VCaP (cell line): ENCODE measurements at regions not wholly inside any gene's neighbourhood (a gene's known extent, or its start where the extent isn't known, plus 50 kb on each side); places are given as distances from the start of the nearest gene placed in this dataset.

Experiments
- H3K27ac ChIP-seq: fragments of 450-650 bp; 2 replicates; pipeline ENCODE4 v1.5.1; 2017
- TF ChIP-seq, protein P1 (sequence below): fragments of 450-650 bp; conservative IDR thresholded peaks from 2 replicates; pipeline ENCODE4 v1.5.1; 2017; ENCODE audit warnings: mild to moderate bottlenecking, moderate library complexity

GRCh38 chr1:59033761-59034160, 249.9 kb upstream of the JUN start:
- TF ChIP-seq, protein P1, sequence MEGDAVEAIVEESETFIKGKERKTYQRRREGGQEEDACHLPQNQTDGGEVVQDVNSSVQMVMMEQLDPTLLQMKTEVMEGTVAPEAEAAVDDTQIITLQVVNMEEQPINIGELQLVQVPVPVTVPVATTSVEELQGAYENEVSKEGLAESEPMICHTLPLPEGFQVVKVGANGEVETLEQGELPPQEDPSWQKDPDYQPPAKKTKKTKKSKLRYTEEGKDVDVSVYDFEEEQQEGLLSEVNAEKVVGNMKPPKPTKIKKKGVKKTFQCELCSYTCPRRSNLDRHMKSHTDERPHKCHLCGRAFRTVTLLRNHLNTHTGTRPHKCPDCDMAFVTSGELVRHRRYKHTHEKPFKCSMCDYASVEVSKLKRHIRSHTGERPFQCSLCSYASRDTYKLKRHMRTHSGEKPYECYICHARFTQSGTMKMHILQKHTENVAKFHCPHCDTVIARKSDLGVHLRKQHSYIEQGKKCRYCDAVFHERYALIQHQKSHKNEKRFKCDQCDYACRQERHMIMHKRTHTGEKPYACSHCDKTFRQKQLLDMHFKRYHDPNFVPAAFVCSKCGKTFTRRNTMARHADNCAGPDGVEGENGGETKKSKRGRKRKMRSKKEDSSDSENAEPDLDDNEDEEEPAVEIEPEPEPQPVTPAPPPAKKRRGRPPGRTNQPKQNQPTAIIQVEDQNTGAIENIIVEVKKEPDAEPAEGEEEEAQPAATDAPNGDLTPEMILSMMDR: no peak
- no peak overlapping the region for H3K27ac ChIP-seq

GRCh38 chr1:59034925-59035324, 251.1 kb upstream of the JUN start:
- TF ChIP-seq, protein P1: no peak
- no peak overlapping the region for H3K27ac ChIP-seq

DNA sequence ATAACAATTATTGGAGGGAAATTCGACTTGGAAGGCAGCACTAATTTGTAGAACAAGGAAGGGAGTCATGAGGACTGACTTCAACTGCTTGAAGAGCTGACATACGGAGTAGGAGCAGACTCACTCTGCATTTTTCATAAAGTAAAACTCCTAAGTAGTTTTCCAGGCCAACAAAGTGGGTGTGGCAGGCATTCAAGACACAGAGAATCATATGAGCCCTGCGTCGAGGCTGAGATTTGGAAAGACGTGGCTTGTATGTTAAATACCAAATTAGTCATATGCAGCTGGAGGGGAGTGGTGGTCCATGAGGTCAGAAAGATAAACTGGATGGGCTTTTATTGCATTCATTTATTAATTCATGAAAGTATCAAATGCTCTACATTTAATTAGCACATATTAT, 255.7 kb upstream of the JUN start:
- no peak overlapping the region for H3K27ac ChIP-seq
- TF ChIP-seq, protein P1: no peak

DNA sequence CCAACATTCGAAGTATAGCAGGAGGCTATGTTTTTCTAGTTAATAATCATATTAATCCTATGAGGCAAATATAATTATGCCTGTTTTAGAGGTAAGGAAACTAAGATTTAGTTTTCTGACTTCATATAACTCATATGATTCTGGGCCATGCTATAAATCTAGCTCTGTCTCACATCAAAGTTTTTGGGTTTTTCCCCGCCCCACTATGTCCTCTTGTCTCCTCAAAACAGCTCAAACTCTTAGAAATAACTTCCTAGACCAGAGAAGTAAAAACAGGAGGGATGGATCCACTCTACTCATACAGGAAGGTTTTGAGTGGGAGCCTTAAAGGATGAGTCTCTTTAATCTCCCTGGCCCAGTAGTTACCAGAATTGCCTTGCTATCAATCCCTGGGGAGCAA, 256.4 kb upstream of the FGGY start:
- TF ChIP-seq, protein P1: no peak
- no peak overlapping the region for H3K27ac ChIP-seq

- TF ChIP-seq, protein P1: no peak
Observed at GRCh38 chr1:59041646-59042277, 255.1 kb upstream of the FGGY start.

DNA sequence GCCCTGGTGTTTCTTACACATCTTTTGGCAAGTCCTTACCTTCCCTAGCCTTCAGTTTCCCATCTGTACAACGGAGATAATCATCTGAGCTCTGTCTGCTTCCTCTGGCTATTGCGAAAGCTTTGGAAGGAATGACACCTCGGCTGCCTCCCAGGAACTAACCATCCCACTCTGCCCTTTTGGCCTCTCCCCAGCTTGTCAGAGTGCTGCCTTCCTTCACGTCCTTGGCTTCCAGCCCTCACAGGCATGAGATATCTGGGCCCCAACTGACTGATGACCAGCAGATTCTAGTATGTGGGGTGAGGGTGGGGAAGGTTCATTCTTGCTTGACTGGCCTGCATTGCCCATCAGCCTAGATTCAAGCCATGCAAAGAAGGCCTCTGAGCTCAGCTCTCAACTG, 253.1 kb upstream of the FGGY start:
- TF ChIP-seq, protein P1: no peak
- no peak overlapping the region for H3K27ac ChIP-seq

More at GRCh38 chr1:59041646-59042277, 255.1 kb upstream of the FGGY start:
- no peak overlapping the region for H3K27ac ChIP-seq

DNA sequence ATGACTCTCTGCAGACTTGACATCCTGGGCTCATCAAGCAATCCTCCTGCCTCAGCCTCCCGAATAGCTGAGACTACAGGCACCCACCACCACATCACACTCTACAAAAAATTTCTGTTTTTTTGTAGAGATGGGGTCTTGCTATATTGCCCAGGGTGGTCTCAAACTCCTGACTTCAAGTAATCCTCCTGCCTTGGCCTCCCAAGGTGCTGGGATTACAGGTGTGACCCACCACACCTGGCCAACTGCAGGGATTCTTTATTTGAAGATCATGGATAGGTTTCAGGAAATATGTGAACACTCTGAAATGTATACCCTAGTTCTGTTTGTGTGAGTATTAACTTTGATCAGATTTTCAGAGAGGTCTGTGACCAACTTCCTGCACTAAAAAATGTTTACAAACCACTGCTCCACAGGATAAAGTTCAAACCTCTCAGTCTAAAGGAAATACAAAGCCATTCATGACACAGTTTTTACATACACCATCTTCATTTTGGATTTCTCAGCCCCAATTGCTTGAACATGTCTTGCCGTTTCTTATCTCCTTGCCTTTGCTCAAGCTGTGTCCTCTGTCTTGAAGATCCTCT, 252.3 kb upstream of the FGGY start:
- TF ChIP-seq, protein P1: no peak
- no peak overlapping the region for H3K27ac ChIP-seq
